HEK293 (cell line): ENCODE measurements at regions not wholly inside any gene's neighbourhood (a gene's known extent, or its start where the extent isn't known, plus 50 kb on each side); places are given as distances from the start of the nearest gene placed in this dataset.

Experiments
- CTCF ChIA-PET: fragments of 350-600 bp; formaldehyde crosslinking; extraction: SDS; loops from one replicate; lab custom pipeline; 2021; ENCODE audit warnings: antibody characterized with exemption; lab: Yijun Ruan, JAX
- POLR2A ChIA-PET: fragments of 300-600 bp; formaldehyde crosslinking; extraction: SDS; loops from one replicate; lab custom pipeline; 2020; ENCODE audit warnings: antibody characterized with exemption, inconsistent platforms; lab: Yijun Ruan, JAX
- H3K27ac ChIP-seq: fragments of 200-500 bp; sonication (Bioruptor generic); 2 replicates; pipeline ENCODE4 v1.5.1; 2014; ENCODE audit warnings: low read depth, low read length, control low read depth, inconsistent platforms; ENCODE audit errors: extremely low read depth
- H3K36me3 ChIP-seq, 2 experiments: fragments of 200-500 bp in 1 of 2; sonication (Bioruptor generic) in 1 of 2; 1 replicate in 1 of 2; 2 replicates in 1 of 2; pipeline ENCODE4 v1.5.1; 2014 to 2017; ENCODE audit warnings: inconsistent platforms in 2 of 2, low read length in 2 of 2; ENCODE audit not compliant: control insufficient read depth in 2 of 2, insufficient read depth in 1 of 2
- H3K4me1 ChIP-seq: fragments of 200-500 bp; sonication (Bioruptor generic); 2 replicates; pipeline ENCODE4 v1.5.1; 2014; ENCODE audit warnings: mild to moderate bottlenecking, low read length, inconsistent platforms; ENCODE audit not compliant: control insufficient read depth, insufficient read depth
- H3K4me3 ChIP-seq: 2 replicates; pipeline ENCODE4 v1.5.1; 2011; ENCODE audit warnings: low read depth, mild to moderate bottlenecking, control low read depth, low read length, moderate library complexity
- H3K9me3 ChIP-seq: fragments of 200-500 bp; sonication (Bioruptor generic); 2 replicates; pipeline ENCODE4 v1.5.1; 2014; ENCODE audit warnings: low read depth, low read length, inconsistent platforms; ENCODE audit not compliant: control insufficient read depth, insufficient read depth
- GLI2 ChIP-seq: fragments of 450-650 bp; formaldehyde crosslinking; IDR thresholded peaks from 2 replicates; pipeline ENCODE4; 2017; ENCODE audit warnings: missing biosample characterization, missing genetic modification characterization, low read depth, borderline replicate concordance
- KLF8 ChIP-seq: fragments of 450-650 bp; formaldehyde crosslinking; IDR thresholded peaks from 2 replicates; pipeline ENCODE4 v1.5.1; 2016; ENCODE audit warnings: missing biosample characterization, missing genetic modification characterization
- SP7 ChIP-seq: fragments of 450-650 bp; formaldehyde crosslinking; IDR thresholded peaks from 2 replicates; pipeline ENCODE4 v1.5.1; 2016; ENCODE audit warnings: missing biosample characterization, missing genetic modification characterization
- ZBTB10 ChIP-seq: fragments of 450-650 bp; formaldehyde crosslinking; IDR thresholded peaks from 2 replicates; pipeline ENCODE4 v1.5.1; 2016; ENCODE audit warnings: missing biosample characterization, missing genetic modification characterization
- ZBTB6 ChIP-seq: fragments of 450-650 bp; formaldehyde crosslinking; IDR thresholded peaks from 2 replicates; pipeline ENCODE4 v1.5.1; 2017; ENCODE audit warnings: missing biosample characterization, missing genetic modification characterization
- ZNF114 ChIP-seq: fragments of 450-650 bp; formaldehyde crosslinking; IDR thresholded peaks from 2 replicates; pipeline ENCODE4 v1.5.0; 2017; ENCODE audit warnings: missing biosample characterization, missing genetic modification characterization
- ZNF138 ChIP-seq: fragments of 450-650 bp; formaldehyde crosslinking; IDR thresholded peaks from 2 replicates; pipeline ENCODE4 v1.5.1; 2016; ENCODE audit warnings: missing biosample characterization, missing genetic modification characterization, borderline replicate concordance
- ZNF148 ChIP-seq: fragments of 450-650 bp; formaldehyde crosslinking; IDR thresholded peaks from 2 replicates; pipeline ENCODE4 v1.5.0; 2017; ENCODE audit warnings: missing biosample characterization, missing genetic modification characterization, borderline replicate concordance
- ZNF174 ChIP-seq: fragments of 450-650 bp; formaldehyde crosslinking; IDR thresholded peaks from 2 replicates; pipeline ENCODE4 v1.5.0; 2017; ENCODE audit warnings: missing biosample characterization, mild to moderate bottlenecking, missing genetic modification characterization
- ZNF280D ChIP-seq: fragments of 450-650 bp; formaldehyde crosslinking; IDR thresholded peaks from 2 replicates; pipeline ENCODE4 v1.5.1; 2016; ENCODE audit warnings: missing biosample characterization, missing genetic modification characterization
- ZNF529 ChIP-seq: fragments of 450-650 bp; formaldehyde crosslinking; IDR thresholded peaks from 2 replicates; pipeline ENCODE4 v1.5.1; 2017; ENCODE audit warnings: missing genetic modification characterization, missing biosample characterization; ENCODE audit not compliant: insufficient replicate concordance
- ZNF571 ChIP-seq: fragments of 450-650 bp; formaldehyde crosslinking; IDR thresholded peaks from 2 replicates; pipeline ENCODE4 v1.5.0; 2017; ENCODE audit warnings: missing biosample characterization, missing genetic modification characterization
- ZNF658 ChIP-seq: fragments of 450-650 bp; formaldehyde crosslinking; IDR thresholded peaks from 2 replicates; pipeline ENCODE4; 2016; ENCODE audit warnings: missing biosample characterization, missing genetic modification characterization

GRCh38 chr14:34348592-34348991 is 113.4 kb downstream of the SPTSSA start (continued):
- no peak for TF ChIP-seq ZBTB10 (tag by site-specific recombination)
- no peak for TF ChIP-seq KLF8 (tag by site-specific recombination)
- no peak for TF ChIP-seq ZNF138 (tag by site-specific recombination)

- ChIA-PET POLR2A (no interaction called here), CTCF (no interaction called here)
- Histone ChIP-seq H3K36me3 (no peaks in the 10 kb centered on the region), H3K4me1 (no peaks in the 10 kb centered on the region), H3K27ac (no peak overlapping the region), H3K9me3 (no peaks in the 10 kb centered on the region), H3K4me3 (no peak overlapping the region)
- TF ChIP-seq ZNF529 (tag by site-specific recombination): no peak
- no peak for TF ChIP-seq ZNF114 (tag by site-specific recombination)
- TF ChIP-seq ZNF148 (tag by site-specific recombination): no peak
- no peak for TF ChIP-seq SP7 (tag by site-specific recombination)
- no peak for TF ChIP-seq ZNF280D (tag by site-specific recombination)
- TF ChIP-seq ZNF174 (tag by site-specific recombination): no peak
- no peak for TF ChIP-seq GLI2 (tag by site-specific recombination)
- no peak for TF ChIP-seq ZBTB6 (tag by site-specific recombination)
- no peak for TF ChIP-seq ZNF571 (tag by site-specific recombination)
- no peak for TF ChIP-seq ZNF658 (tag by site-specific recombination)
These were observed 114.4 kb downstream of the SPTSSA start for GRCh38 chr14:34347683-34348082.
